HG02759 (cell line): ENCODE measurements at regions not wholly inside any gene's neighbourhood (a gene's known extent, or its start where the extent isn't known, plus 50 kb on each side); places are given as distances from the start of the nearest gene placed in this dataset.
"Not testable (repeated sequence)": the region's sequence is repeated elsewhere in the genome, so short reads cannot be mapped to it uniquely, and the experiment has no call there.

ENCODE experiments used
- ATAC-seq: cut with Tn5 transposase; IDR thresholded peaks from one replicate; pipeline ENCODE4 v1.9.1; 2021; ENCODE audit warnings: mild to moderate bottlenecking, moderate library complexity; ENCODE audit not compliant: unreplicated experiment

GRCh38 chr11:100576718-100577021 is 110.4 kb upstream of the ARHGAP42 start:
- no peak for ATAC-seq

- ATAC-seq, result no peak
Observed at GRCh38 chr11:100578831-100579311, 108.2 kb upstream of the ARHGAP42 start.

GRCh38 chr11:100581318-100581717 is 105.8 kb upstream of the ARHGAP42 start:
- no peak for ATAC-seq

GRCh38 chr11:100584201-100584985 is 102.7 kb upstream of the ARHGAP42 start:
- ATAC-seq, result no peak

- no peak for ATAC-seq
Observed at GRCh38 chr11:100585728-100586127, 101.4 kb upstream of the ARHGAP42 start.

- ATAC-seq, result no peak
Observed at GRCh38 chr11:100586361-100587101, 100.6 kb upstream of the ARHGAP42 start.

- ATAC-seq, result no peak
Observed at GRCh38 chr11:100592619-100593260, 94.3 kb upstream of the ARHGAP42 start.

GRCh38 chr11:100593291-100593690 is 93.8 kb upstream of the ARHGAP42 start:
- ATAC-seq, result no peak

- no peak for ATAC-seq
Observed at GRCh38 chr11:100594320-100594719, 92.8 kb upstream of the ARHGAP42 start.

GRCh38 chr11:100600941-100601340 is 86.1 kb upstream of the ARHGAP42 start:
- ATAC-seq, result no peak

- no peak for ATAC-seq
Observed at GRCh38 chr11:100602716-100603115, 84.4 kb upstream of the ARHGAP42 start.

- not testable (repeated sequence) for ATAC-seq
Observed at GRCh38 chr11:100607761-100608160, 79.3 kb upstream of the ARHGAP42 start.

- ATAC-seq, result peak; percentile 95
Observed at GRCh38 chr11:100612766-100613165, 74.3 kb upstream of the ARHGAP42 start.

- ATAC-seq, result no peak
Observed at GRCh38 chr11:100618914-100619313, 68.2 kb upstream of the ARHGAP42 start.

GRCh38 chr11:100619484-100619883 is 67.6 kb upstream of the ARHGAP42 start:
- no peak for ATAC-seq

- ATAC-seq, result no peak
Observed at GRCh38 chr11:100622404-100622803, 64.7 kb upstream of the ARHGAP42 start.

GRCh38 chr11:100624346-100624745 is 62.7 kb upstream of the ARHGAP42 start:
- ATAC-seq, result no peak

- no peak for ATAC-seq
Observed at GRCh38 chr11:100625041-100625440, 62.0 kb upstream of the ARHGAP42 start.

GRCh38 chr11:100629671-100630070 is 57.4 kb upstream of the ARHGAP42 start:
- ATAC-seq, result no peak

GRCh38 chr11:100630898-100631297 is 56.2 kb upstream of the ARHGAP42 start:
- ATAC-seq, result no peak

- no peak for ATAC-seq
Observed at GRCh38 chr11:100631316-100631715, 55.8 kb upstream of the ARHGAP42 start.

- no peak for ATAC-seq
Observed at GRCh38 chr11:100632941-100633452, 54.1 kb upstream of the ARHGAP42 start.
